ENCODE measurements at regions not wholly inside any gene's neighbourhood (a gene's known extent, or its start where the extent isn't known, plus 50 kb on each side); places are given as distances from the start of the nearest gene placed in this dataset.
"Not testable (repeated sequence)": the region's sequence is repeated elsewhere in the genome, so short reads cannot be mapped to it uniquely, and the experiment has no call there.

GRCh38 chr22:48503035-48503625 lies 1324.5 kb downstream of the BRD1 start:
- DNase-seq (ENCODE audit: low read depth), result no peak
- H3K4me3 ChIP-seq (ENCODE audit: low read depth, low read length), result no peak overlapping the region
- TF ChIP-seq CTCF (IDR thresholded peaks at IDR 0.05; ENCODE audit: low read depth, low read length, missing control alignments), result no peak

GRCh38 chr22:48501231-48501750 lies 1326.4 kb downstream of the BRD1 start:
- no peak for TF ChIP-seq CTCF (IDR thresholded peaks at IDR 0.05; ENCODE audit: low read depth, low read length, missing control alignments)
- no peak for DNase-seq (ENCODE audit: low read depth)
- no peak overlapping the region for H3K4me3 ChIP-seq (ENCODE audit: low read depth, low read length)

GRCh38 chr22:48500471-48501230 lies 1327.0 kb downstream of the BRD1 start:
- no peak for TF ChIP-seq CTCF (IDR thresholded peaks at IDR 0.05; ENCODE audit: low read depth, low read length, missing control alignments)
- no peak overlapping the region for H3K4me3 ChIP-seq (ENCODE audit: low read depth, low read length)
- DNase-seq (ENCODE audit: low read depth), result no peak

GRCh38 chr22:48499456-48500425 lies 1327.9 kb downstream of the BRD1 start:
- no peak for TF ChIP-seq CTCF (IDR thresholded peaks at IDR 0.05; ENCODE audit: low read depth, low read length, missing control alignments)
- DNase-seq (ENCODE audit: low read depth), result no peak
- no peak overlapping the region for H3K4me3 ChIP-seq (ENCODE audit: low read depth, low read length)

GRCh38 chr22:48498526-48499331 lies 1328.9 kb downstream of the BRD1 start:
- H3K4me3 ChIP-seq (ENCODE audit: low read depth, low read length), result no peak overlapping the region
- TF ChIP-seq CTCF (IDR thresholded peaks at IDR 0.05; ENCODE audit: low read depth, low read length, missing control alignments), result no peak
- DNase-seq (ENCODE audit: low read depth), result no peak

GRCh38 chr22:48497743-48498520 lies 1329.7 kb downstream of the BRD1 start:
- not testable (repeated sequence) for H3K4me3 ChIP-seq (ENCODE audit: low read depth, low read length); DNase-seq (ENCODE audit: low read depth)
